PFSK-1 (cell line): ENCODE measurements at regions not wholly inside any gene's neighbourhood (a gene's known extent, or its start where the extent isn't known, plus 50 kb on each side); places are given as distances from the start of the nearest gene placed in this dataset.

Experiments used
- POLR2AphosphoS5 ChIP-seq: IDR thresholded peaks from 2 replicates; pipeline ENCODE4 v1.6.1; 2012; ENCODE audit warnings: low read depth, mild to moderate bottlenecking, control low read depth, low read length, moderate library complexity
- REST ChIP-seq, 2 experiments: IDR thresholded peaks; 2 replicates each; pipeline versions ENCODE4 v1.6.1 to v1.8.0; 2011 to 2012; ENCODE audit warnings: low read depth in 2 of 2, low read length in 2 of 2, control low read depth in 1 of 2, inconsistent platforms in 1 of 2, mild to moderate bottlenecking in 1 of 2, moderate library complexity in 1 of 2; ENCODE audit not compliant: insufficient read depth in 1 of 2
- SIN3A ChIP-seq: IDR thresholded peaks from 2 replicates; pipeline ENCODE4 v1.6.1; 2012; ENCODE audit warnings: mild to moderate bottlenecking, low read length, moderate library complexity, borderline replicate concordance; ENCODE audit not compliant: insufficient read depth

- TF ChIP-seq POLR2AphosphoS5 (no peak), SIN3A (no peak), REST (IDR thresholded peaks at IDR 0.05; ENCODE audit: insufficient read depth in 1 of 2, low read depth in 2 of 2, low read length in 2 of 2) (no peak)
Measured at GRCh38 chr5:110104060-110104725, 414.5 kb downstream of the MAN2A1 start.
